Thymus (tissue), 11 donors: ENCODE measurements at regions not wholly inside any gene's neighbourhood (a gene's known extent, or its start where the extent isn't known, plus 50 kb on each side); places are given as distances from the start of the nearest gene placed in this dataset.
A peak's percentile ranks its signal among the peaks of the same experiment; 100 is the strongest.

ENCODE experiments used
- DNase-seq, 9 donors: peaks; one replicate each; pipeline ENCODE4 v3.0.0-alpha.2; 2013; ENCODE audit warnings: low spot score in 9 of 9, low read depth in 6 of 9, missing footprints in 1 of 9
- H3K27ac ChIP-seq, 2 donors: one replicate each; pipeline ENCODE4 v1.5.1; 2013; ENCODE audit warnings: control low read depth in 1 of 2, low read depth in 1 of 2, low read length in 1 of 2, mild to moderate bottlenecking in 1 of 2, moderate library complexity in 1 of 2
- H3K27me3 ChIP-seq, 2 donors: one replicate each; pipeline ENCODE4 v1.5.1; 2013; ENCODE audit warnings: low read length in 1 of 2; ENCODE audit not compliant: control insufficient read depth in 2 of 2, insufficient read depth in 1 of 2
- H3K36me3 ChIP-seq, 2 donors: one replicate each; pipeline ENCODE4 v1.5.1; 2013; ENCODE audit warnings: low read length in 1 of 2, mild to moderate bottlenecking in 1 of 2, moderate library complexity in 1 of 2; ENCODE audit not compliant: control insufficient read depth in 2 of 2, insufficient read depth in 2 of 2
- H3K4me1 ChIP-seq, 2 donors: one replicate each; pipeline ENCODE4 v1.5.1; 2013; ENCODE audit warnings: low read length in 2 of 2; ENCODE audit not compliant: control insufficient read depth in 2 of 2, insufficient read depth in 2 of 2
- H3K4me3 ChIP-seq, 2 donors: one replicate each; pipeline ENCODE4 v1.5.1; 2013; ENCODE audit warnings: low read length in 2 of 2, control low read depth in 1 of 2, mild to moderate bottlenecking in 1 of 2
- H3K9me3 ChIP-seq, 2 donors: one replicate each; pipeline ENCODE4 v1.5.1; 2013; ENCODE audit warnings: low read length in 1 of 2, mild to moderate bottlenecking in 1 of 2; ENCODE audit not compliant: control insufficient read depth in 2 of 2, insufficient read depth in 1 of 2
- WGBS: extraction: QIAGEN DNeasy Blood & Tissue Kit; methylation state at CpG from one replicate; pipeline ENCODE4 v1.1.7; 2013; 5-methylcytosine and 5-hydroxymethylcytosine counted together
- donor health status: healthy.

- Histone ChIP-seq H3K9me3 (no peaks in the 10 kb centered on the region), H3K27me3 (no peaks in the 10 kb centered on the region), H3K36me3 (no peaks in the 10 kb centered on the region), H3K27ac (no peak overlapping the region), H3K4me1 (no peaks in the 10 kb centered on the region), H3K4me3 (no peak overlapping the region)
- WGBS = 93% methylated on average over 2 of the region's 2 CpGs
- DNase-seq = no peak
These were observed 159.2 kb upstream of the NDST4 start for GRCh38 chr4:115272594-115272993.

GRCh38 chr4:115272185-115272584 is 158.8 kb upstream of the NDST4 start:
- Histone ChIP-seq H3K4me3 (no peak overlapping the region), H3K27me3 (no peaks in the 10 kb centered on the region), H3K4me1 (no peaks in the 10 kb centered on the region), H3K36me3 (no peaks in the 10 kb centered on the region), H3K27ac (no peak overlapping the region), H3K9me3 (no peaks in the 10 kb centered on the region)
- DNase-seq = no peak
- WGBS = 89% methylated on average over 1 of the region's 1 CpG

GRCh38 chr4:115260195-115260594 is 146.8 kb upstream of the NDST4 start:
- Histone ChIP-seq H3K9me3 (no peaks in the 10 kb centered on the region), H3K27me3 (no peaks in the 10 kb centered on the region), H3K36me3 (no peaks in the 10 kb centered on the region), H3K4me1 (no peaks in the 10 kb centered on the region), H3K27ac (no peak overlapping the region), H3K4me3 (no peak overlapping the region)
- DNase-seq = no peak
- 100% methylated on average over 1 of the region's 1 CpG for WGBS

GRCh38 chr4:115259642-115260041 is 146.2 kb upstream of the NDST4 start:
- WGBS = 95% methylated on average over 2 of the region's 2 CpGs
- Histone ChIP-seq H3K36me3 (no peaks in the 10 kb centered on the region), H3K27ac (no peak overlapping the region), H3K9me3 (no peaks in the 10 kb centered on the region), H3K4me1 (no peaks in the 10 kb centered on the region), H3K4me3 (no peak overlapping the region), H3K27me3 (no peaks in the 10 kb centered on the region)
- no peak for DNase-seq

GRCh38 chr4:115249808-115250207 is 136.4 kb upstream of the NDST4 start:
- Histone ChIP-seq H3K4me1 (no peaks in the 10 kb centered on the region), H3K27ac (no peak overlapping the region), H3K36me3 (no peaks in the 10 kb centered on the region), H3K27me3 (no peaks in the 10 kb centered on the region), H3K4me3 (no peak overlapping the region), H3K9me3 (no peaks in the 10 kb centered on the region)
- DNase-seq = no peak
- 85% methylated on average over 3 of the region's 3 CpGs for WGBS

GRCh38 chr4:115234405-115235093 is 121.1 kb upstream of the NDST4 start:
- no peaks in the 10 kb centered on the region for H3K9me3 ChIP-seq

GRCh38 chr4:115233600-115233999 is 120.2 kb upstream of the NDST4 start:
- Histone ChIP-seq H3K27ac (no peak overlapping the region), H3K27me3 (no peaks in the 10 kb centered on the region), H3K4me1 (no peaks in the 10 kb centered on the region), H3K4me3 (no peak overlapping the region), H3K36me3 (no peaks in the 10 kb centered on the region), H3K9me3 (no peaks in the 10 kb centered on the region)
- 53% methylated on average over 2 of the region's 2 CpGs for WGBS
- no peak for DNase-seq

More at GRCh38 chr4:115234405-115235093, 121.1 kb upstream of the NDST4 start:
- Histone ChIP-seq H3K4me1 (no peaks in the 10 kb centered on the region), H3K27me3 (no peaks in the 10 kb centered on the region), H3K27ac (no peak overlapping the region), H3K4me3 (no peak overlapping the region), H3K36me3 (no peaks in the 10 kb centered on the region)
- DNase-seq = peak in 3 of 9 donors; percentile 2 to 33 (median 3)
- 53% methylated on average over 3 of the region's 3 CpGs for WGBS

- no peaks in the 10 kb centered on the region for H3K36me3 ChIP-seq
- H3K27me3 ChIP-seq = no peaks in the 10 kb centered on the region
- no peak for DNase-seq
- no peak overlapping the region for H3K4me3 ChIP-seq
- H3K9me3 ChIP-seq = no peaks in the 10 kb centered on the region
- no peaks in the 10 kb centered on the region for H3K4me1 ChIP-seq
- H3K27ac ChIP-seq = no peak overlapping the region
These were observed 116.5 kb upstream of the NDST4 start for GRCh38 chr4:115229873-115230272.

GRCh38 chr4:115228851-115229250 is 115.4 kb upstream of the NDST4 start:
- no peaks in the 10 kb centered on the region for H3K36me3 ChIP-seq
- WGBS = 92% methylated on average over 2 of the region's 2 CpGs
- H3K4me3 ChIP-seq = no peak overlapping the region
- H3K4me1 ChIP-seq = no peaks in the 10 kb centered on the region
- H3K27ac ChIP-seq = no peak overlapping the region
- no peaks in the 10 kb centered on the region for H3K27me3 ChIP-seq
- no peaks in the 10 kb centered on the region for H3K9me3 ChIP-seq
- no peak for DNase-seq
